Progenitor cell of endocrine pancreas (in vitro differentiated cells): ENCODE measurements at regions not wholly inside any gene's neighbourhood (a gene's known extent, or its start where the extent isn't known, plus 50 kb on each side); places are given as distances from the start of the nearest gene placed in this dataset.

Experiments used
- DNase-seq: peaks from one replicate; pipeline ENCODE4 v3.0.0; 2021; ENCODE audit warnings: low spot score; ENCODE audit not compliant: unreplicated experiment
- H3K27ac Mint-ChIP-seq: 2 replicates; pipeline ENCODE4 v1.8.0; 2021; ENCODE audit warnings: mild to moderate bottlenecking, moderate library complexity, mixed read lengths
- H3K27me3 Mint-ChIP-seq: 2 replicates; pipeline ENCODE4 v1.8.0; 2021; ENCODE audit warnings: mixed read lengths
- H3K36me3 Mint-ChIP-seq: 2 replicates; pipeline ENCODE4 v1.8.0; 2022; ENCODE audit warnings: mixed read lengths; ENCODE audit not compliant: insufficient read depth
- H3K4me1 Mint-ChIP-seq: 2 replicates; pipeline ENCODE4 v1.8.0; 2021; ENCODE audit warnings: low read depth, mixed read lengths
- H3K4me3 Mint-ChIP-seq: 2 replicates; pipeline ENCODE4 v1.8.0; 2021; ENCODE audit warnings: low read depth, mild to moderate bottlenecking, moderate library complexity, mixed read lengths
- H3K9me3 Mint-ChIP-seq: 2 replicates; pipeline ENCODE4 v1.8.0; 2021; ENCODE audit warnings: low read depth, mixed read lengths
- CTCF ChIP-seq: fragments of 200-600 bp; sonication (generic); IDR thresholded peaks from one replicate; pipeline ENCODE4 v1.5.0; 2021; ENCODE audit warnings: antibody characterized with exemption, mild to moderate bottlenecking; ENCODE audit not compliant: unreplicated experiment

DNA sequence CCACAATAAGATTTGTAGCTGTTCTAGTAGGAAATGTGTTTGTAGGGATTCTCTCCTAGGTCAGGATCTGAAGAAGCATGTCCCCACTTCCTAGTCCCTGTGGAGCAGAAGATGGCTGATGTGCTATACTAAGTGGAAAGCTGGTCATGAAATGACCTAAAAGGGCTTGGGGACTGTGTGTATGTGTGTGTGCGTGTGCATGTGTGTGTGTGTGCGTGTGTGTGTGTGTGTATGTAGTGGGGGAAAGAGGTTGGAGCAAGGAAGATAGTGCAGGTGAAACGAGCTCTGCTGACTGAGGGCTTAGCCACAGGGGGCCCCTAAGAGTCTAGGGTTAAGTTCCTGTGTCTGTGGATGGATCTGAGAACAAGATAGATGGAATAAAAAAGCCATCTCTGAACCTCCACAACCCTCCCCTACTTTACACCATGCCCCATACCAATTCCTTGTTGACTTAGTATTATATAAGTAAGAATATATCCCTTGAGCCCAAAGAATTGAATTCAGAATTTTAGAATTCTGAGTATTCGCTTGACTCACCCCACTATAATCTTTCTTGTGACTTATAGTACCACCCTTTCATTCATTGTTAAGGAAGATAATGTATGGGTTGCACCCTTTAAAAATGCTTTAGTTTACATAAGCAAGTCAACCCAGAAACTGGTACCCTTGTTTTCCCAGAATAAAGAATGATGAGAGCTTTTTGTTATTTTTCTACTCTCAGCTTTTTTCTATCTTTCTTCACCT lies 96.1 kb downstream of the RPL22L1 start:
- Mint-ChIP-seq H3K9me3 (no peaks in the 10 kb centered on the region), H3K4me1 (no peaks in the 10 kb centered on the region), H3K27me3 (peaks cover 7% of the 10 kb centered on the region), H3K27ac (no peak overlapping the region), H3K36me3 (no peaks in the 10 kb centered on the region), H3K4me3 (no peak overlapping the region)
- TF ChIP-seq CTCF, result no peak
- no peak for DNase-seq

DNA sequence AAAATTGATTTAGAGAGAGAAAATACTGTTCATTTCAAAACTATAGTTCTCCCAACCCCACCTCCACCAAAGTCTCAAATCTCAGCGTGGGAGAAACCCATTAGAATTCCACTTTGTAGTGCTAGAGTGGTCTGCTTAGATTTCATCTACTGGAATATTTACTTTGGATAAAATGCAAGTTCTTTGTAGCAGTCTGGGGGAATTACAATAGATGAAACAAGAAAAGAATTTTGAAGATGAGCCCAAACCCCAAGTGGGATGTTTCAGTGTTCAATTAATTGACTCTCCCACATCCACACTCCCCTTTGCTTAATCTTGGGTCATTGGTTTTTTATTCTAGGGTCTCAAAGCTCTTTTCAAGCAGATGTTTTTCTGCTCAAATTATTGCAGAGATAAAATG lies 97.8 kb downstream of the RPL22L1 start:
- Mint-ChIP-seq H3K9me3 (no peaks in the 10 kb centered on the region), H3K4me1 (no peaks in the 10 kb centered on the region), H3K4me3 (no peak overlapping the region), H3K27me3 (peaks cover 7% of the 10 kb centered on the region), H3K36me3 (no peaks in the 10 kb centered on the region), H3K27ac (no peak overlapping the region)
- TF ChIP-seq CTCF, result no peak
- no peak for DNase-seq

DNA sequence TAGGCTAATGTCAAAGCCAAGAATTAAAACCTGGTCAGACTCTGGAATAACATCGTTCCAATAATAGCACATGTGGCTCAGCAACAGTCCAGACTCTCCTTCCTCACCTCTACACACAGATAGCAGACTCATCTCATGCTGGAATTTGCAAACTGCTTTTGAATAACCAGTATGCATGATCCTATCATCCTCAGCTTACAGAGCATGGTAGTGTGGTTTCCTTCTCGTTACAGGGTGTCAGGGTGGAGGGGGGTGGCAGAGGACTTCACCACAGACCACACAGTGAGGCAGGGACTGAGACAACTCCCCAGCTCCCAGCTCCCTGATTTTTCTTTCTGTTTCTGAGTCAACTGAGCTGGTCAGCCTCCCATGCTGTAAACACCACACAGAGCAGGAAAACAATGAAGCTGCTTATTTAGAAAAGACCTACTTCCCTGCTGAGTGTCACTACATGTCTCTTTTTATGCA lies 101.6 kb downstream of the RPL22L1 start:
- Mint-ChIP-seq H3K4me3 (no peak overlapping the region), H3K27me3 (peaks cover 7% of the 10 kb centered on the region), H3K9me3 (no peaks in the 10 kb centered on the region), H3K4me1 (peaks cover 14% of the 10 kb centered on the region), H3K27ac (no peak overlapping the region), H3K36me3 (no peaks in the 10 kb centered on the region)
- no peak for TF ChIP-seq CTCF
- DNase-seq, result no peak

- Mint-ChIP-seq H3K27me3 (peaks cover 7% of the 10 kb centered on the region), H3K4me1 (peaks cover 14% of the 10 kb centered on the region), H3K9me3 (no peaks in the 10 kb centered on the region), H3K27ac (no peak overlapping the region), H3K4me3 (no peak overlapping the region), H3K36me3 (no peaks in the 10 kb centered on the region)
- no peak for DNase-seq
- TF ChIP-seq CTCF, result no peak
These were observed 102.4 kb downstream of the RPL22L1 start for GRCh38 chr3:170767576-170767941.

DNA sequence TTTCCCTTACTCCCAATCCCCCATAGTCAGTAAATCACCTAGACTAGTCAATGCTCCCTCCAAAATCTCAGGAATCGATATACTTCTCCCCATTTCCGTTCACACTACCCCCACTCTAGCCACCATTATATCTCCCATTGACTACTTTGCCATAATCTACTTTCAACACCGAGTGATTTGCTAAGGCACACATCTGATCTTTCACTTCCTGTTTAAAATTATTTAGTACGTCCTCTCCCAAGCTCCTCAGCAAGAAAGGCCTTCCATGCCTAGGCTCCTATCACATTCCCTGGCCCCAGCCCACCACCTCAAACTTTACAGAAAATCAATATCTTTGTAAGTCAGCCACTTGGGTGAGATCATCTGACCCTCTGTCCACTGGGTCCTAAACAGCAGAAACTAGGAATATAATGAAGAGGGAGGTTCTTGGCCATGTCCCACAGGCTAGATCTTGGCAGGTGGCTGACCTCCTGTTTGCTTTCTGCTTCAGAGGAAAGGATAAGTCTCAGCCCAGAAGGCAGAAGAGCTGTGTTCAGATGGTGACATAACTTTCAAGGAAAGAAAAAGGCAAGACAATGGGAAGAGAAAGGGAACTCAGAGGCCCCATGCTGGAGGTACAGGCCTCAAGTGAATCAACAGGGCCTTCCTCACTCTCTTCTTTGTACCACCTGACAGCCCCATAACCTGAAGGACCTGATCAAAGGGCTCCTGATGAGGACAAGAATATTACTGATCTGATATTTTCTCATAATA lies 103.0 kb downstream of the RPL22L1 start:
- no peak for DNase-seq
- H3K27me3 Mint-ChIP-seq, result peaks cover 7% of the 10 kb centered on the region
- H3K4me3 Mint-ChIP-seq, result no peak overlapping the region
- H3K36me3 Mint-ChIP-seq, result no peaks in the 10 kb centered on the region
- peak overlapping the region; percentile 5 for H3K27ac Mint-ChIP-seq
- no peaks in the 10 kb centered on the region for H3K9me3 Mint-ChIP-seq
- peaks cover 14% of the 10 kb centered on the region for H3K4me1 Mint-ChIP-seq
- TF ChIP-seq CTCF, result no peak
